Caco-2 (cell line): ENCODE measurements at regions not wholly inside any gene's neighbourhood (a gene's known extent, or its start where the extent isn't known, plus 50 kb on each side); places are given as distances from the start of the nearest gene placed in this dataset.

Experiments
- BruUV-seq: library from RNA; stranded (reverse); fragments of 400-500 nt; replicated peaks from 2 replicates; lab custom pipeline; 2021; lab: Mats Ljungman, UMichigan
- CTCF ChIA-PET: fragments of 300-600 bp; sonication (Branson Sonifier 250); formaldehyde crosslinking; loops from one replicate; lab custom pipeline; 2022; ENCODE audit warnings: antibody characterized with exemption; lab: Charles Lee
- POLR2A ChIA-PET: fragments of 300-600 bp; sonication (Branson Sonifier 250); formaldehyde crosslinking; loops from one replicate; lab custom pipeline; 2022; ENCODE audit warnings: antibody characterized with exemption; lab: Charles Lee
- DNase-seq, 2 experiments: peaks; one replicate each; pipeline versions ENCODE4 v3.0.0 to v3.0.0-alpha.2; 2020 to 2022
- H3K27me3 ChIP-seq: replicated peaks from 2 replicates; pipeline ENCODE4 v1.6.0; 2011; ENCODE audit warnings: low read length; ENCODE audit not compliant: control insufficient read depth, insufficient read depth
- H3K36me3 ChIP-seq: 2 replicates; pipeline ENCODE4 v1.5.1; 2011; ENCODE audit warnings: low read length; ENCODE audit not compliant: control insufficient read depth, insufficient read depth
- H3K4me1 ChIP-seq: fragments of 250-450 bp; sonication (Bioruptor Pico); 2 replicates; pipeline ENCODE4 v1.5.1; 2020; ENCODE audit warnings: mild to moderate bottlenecking
- H3K4me3 ChIP-seq: 2 replicates; pipeline ENCODE4 v1.5.1; 2011; ENCODE audit warnings: low read depth, mild to moderate bottlenecking, control low read depth, low read length
- H3K9me3 ChIP-seq: fragments of 250-450 bp; sonication (Bioruptor Pico); 2 replicates; pipeline ENCODE4 v1.5.1; 2020; ENCODE audit warnings: mild to moderate bottlenecking, moderate library complexity
- H3K27ac Mint-ChIP-seq: one replicate; pipeline ENCODE4 v1.8.0; 2022; ENCODE audit warnings: mixed read lengths; ENCODE audit not compliant: unreplicated experiment
- H3K27me3 Mint-ChIP-seq: one replicate; pipeline ENCODE4 v1.8.0; 2022; ENCODE audit warnings: mixed read lengths; ENCODE audit not compliant: insufficient read depth, unreplicated experiment
- H3K36me3 Mint-ChIP-seq: one replicate; pipeline ENCODE4 v1.8.0; 2022; ENCODE audit warnings: mild to moderate bottlenecking, mixed read lengths; ENCODE audit not compliant: insufficient read depth, unreplicated experiment
- H3K4me1 Mint-ChIP-seq: one replicate; pipeline ENCODE4 v1.8.0; 2022; ENCODE audit warnings: low read depth, mixed read lengths; ENCODE audit not compliant: unreplicated experiment
- H3K4me3 Mint-ChIP-seq: one replicate; pipeline ENCODE4 v1.8.0; 2022; ENCODE audit warnings: mild to moderate bottlenecking, moderate library complexity, mixed read lengths; ENCODE audit not compliant: unreplicated experiment
- H3K9me3 Mint-ChIP-seq: one replicate; pipeline ENCODE4 v1.8.0; 2022; ENCODE audit warnings: mixed read lengths; ENCODE audit not compliant: unreplicated experiment
- CTCF ChIP-seq, 2 experiments: fragments of 200-600 bp in 1 of 2; IDR thresholded peaks; 1 replicate in 1 of 2; 2 replicates in 1 of 2; pipeline versions ENCODE4 v1.5.1 to v1.8.0; 2011 to 2022; ENCODE audit warnings: antibody characterized with exemption in 1 of 2, control low read depth in 1 of 2, inconsistent platforms in 1 of 2, low read depth in 1 of 2, low read length in 1 of 2, mild to moderate bottlenecking in 1 of 2, moderate library complexity in 1 of 2; ENCODE audit not compliant: insufficient read depth in 1 of 2, severe bottlenecking in 1 of 2, unreplicated experiment in 1 of 2
- intact Hi-C: fragments of 100-400 bp; cut with micrococcal nuclease; formaldehyde crosslinking; loops from one replicate; pipeline ENCODE4 v1.10.0; 2022; ENCODE audit not compliant: unreplicated experiment

DNA sequence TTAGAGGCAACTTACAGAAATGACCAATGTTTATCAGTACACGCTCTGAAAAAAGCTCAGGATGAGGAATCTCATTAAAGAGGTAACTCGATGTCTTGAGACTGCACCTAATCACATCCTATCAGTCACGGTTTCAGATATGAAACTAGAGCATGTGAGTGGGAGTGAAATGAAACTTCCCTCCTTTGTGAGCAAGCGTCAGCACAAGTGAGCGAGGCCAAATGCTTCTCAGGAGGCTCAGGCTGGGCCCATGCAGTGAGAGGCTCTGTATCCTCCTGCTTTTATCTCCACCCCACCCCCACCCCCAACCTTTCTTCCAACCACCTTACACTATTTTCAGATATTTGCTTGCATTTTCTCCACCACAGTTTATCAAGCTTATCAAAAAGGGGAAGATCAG lies 140.8 kb upstream of the RIMS1 start:
- H3K27me3 Mint-ChIP-seq, result no peaks in the 10 kb centered on the region
- no peak overlapping the region for H3K27ac Mint-ChIP-seq
- Histone ChIP-seq H3K4me1 (no peaks in the 10 kb centered on the region), H3K27me3 (no peaks in the 10 kb centered on the region), H3K4me3 (no peak overlapping the region), H3K9me3 (no peaks in the 10 kb centered on the region), H3K36me3 (no peaks in the 10 kb centered on the region)
- CTCF ChIA-PET, result no interaction called here
- intact Hi-C loops, result no loop called here
- no TSS peak for BruUV-seq
- no peak for TF ChIP-seq CTCF (IDR thresholded peaks at IDR 0.05; ENCODE audit: insufficient read depth in 1 of 2, low read depth in 1 of 2, low read length in 1 of 2, severe bottlenecking in 1 of 2, unreplicated experiment in 1 of 2)
- no peaks in the 10 kb centered on the region for H3K36me3 Mint-ChIP-seq
- H3K9me3 Mint-ChIP-seq, result no peaks in the 10 kb centered on the region
- H3K4me3 Mint-ChIP-seq, result no peak overlapping the region
- no peaks in the 10 kb centered on the region for H3K4me1 Mint-ChIP-seq
- no peak for DNase-seq
- POLR2A ChIA-PET, result no interaction called here

GRCh38 chr6:71766146-71766760 lies 120.1 kb upstream of the RIMS1 start:
- H3K4me3 Mint-ChIP-seq, result no peak overlapping the region
- no peaks in the 10 kb centered on the region for H3K36me3 Mint-ChIP-seq
- H3K27me3 Mint-ChIP-seq, result no peaks in the 10 kb centered on the region
- Histone ChIP-seq H3K9me3 (no peaks in the 10 kb centered on the region), H3K36me3 (no peaks in the 10 kb centered on the region), H3K27me3 (no peaks in the 10 kb centered on the region), H3K4me3 (no peak overlapping the region), H3K4me1 (no peaks in the 10 kb centered on the region)
- intact Hi-C loops, result no loop called here
- BruUV-seq, result no TSS peak
- no peaks in the 10 kb centered on the region for H3K4me1 Mint-ChIP-seq
- peaks cover under 1% of the 10 kb centered on the region for H3K9me3 Mint-ChIP-seq
- CTCF ChIA-PET, result no interaction called here
- POLR2A ChIA-PET, result no interaction called here
- no peak overlapping the region for H3K27ac Mint-ChIP-seq
- TF ChIP-seq CTCF (IDR thresholded peaks at IDR 0.05; ENCODE audit: insufficient read depth in 1 of 2, low read depth in 1 of 2, low read length in 1 of 2, severe bottlenecking in 1 of 2, unreplicated experiment in 1 of 2), result no peak
- DNase-seq, result no peak

GRCh38 chr6:71766796-71767195 lies 119.6 kb upstream of the RIMS1 start:
- H3K4me3 ChIP-seq, result no peak overlapping the region
- ChIA-PET POLR2A (no interaction called here), CTCF (no interaction called here)
- no peaks in the 10 kb centered on the region for H3K27me3 ChIP-seq
- no peak for TF ChIP-seq CTCF (IDR thresholded peaks at IDR 0.05; ENCODE audit: insufficient read depth in 1 of 2, low read depth in 1 of 2, low read length in 1 of 2, severe bottlenecking in 1 of 2, unreplicated experiment in 1 of 2)
- no peaks in the 10 kb centered on the region for H3K36me3 ChIP-seq
- Mint-ChIP-seq H3K9me3 (peaks cover 6% of the 10 kb centered on the region), H3K4me3 (no peak overlapping the region), H3K27ac (no peak overlapping the region), H3K36me3 (no peaks in the 10 kb centered on the region), H3K27me3 (no peaks in the 10 kb centered on the region), H3K4me1 (no peaks in the 10 kb centered on the region)
- no TSS peak for BruUV-seq
- H3K9me3 ChIP-seq, result no peaks in the 10 kb centered on the region
- intact Hi-C loops, result no loop called here
- no peak for DNase-seq
- no peaks in the 10 kb centered on the region for H3K4me1 ChIP-seq
